Epidermal melanocyte (primary cell): ENCODE measurements at regions not wholly inside any gene's neighbourhood (a gene's known extent, or its start where the extent isn't known, plus 50 kb on each side); places are given as distances from the start of the nearest gene placed in this dataset.

Experiments
- DNase-seq: peaks from one replicate; pipeline ENCODE4 v3.0.0; 2011; ENCODE audit warnings: low spot score; ENCODE audit not compliant: insufficient read length

GRCh38 chr2:126990605-126991532 is 92.2 kb downstream of the TEX51 start:
- no peak for DNase-seq

GRCh38 chr2:126994340-126994777 is 95.7 kb downstream of the TEX51 start:
- DNase-seq, result no peak

GRCh38 chr2:126995621-126996377 is 97.1 kb downstream of the TEX51 start:
- DNase-seq, result no peak

GRCh38 chr2:126996378-126996699 is 97.6 kb downstream of the TEX51 start:
- no peak for DNase-seq
